Esophagus muscularis mucosa (tissue), 4 donors: ENCODE measurements at regions not wholly inside any gene's neighbourhood (a gene's known extent, or its start where the extent isn't known, plus 50 kb on each side); places are given as distances from the start of the nearest gene placed in this dataset.
"Not testable (repeated sequence)": the region's sequence is repeated elsewhere in the genome, so short reads cannot be mapped to it uniquely, and the experiment has no call there.

Experiments used
- DNase-seq: peaks from one replicate; pipeline ENCODE4 v3.0.0-alpha.2; 2017; ENCODE audit errors: extremely low spot score
- H3K27ac ChIP-seq, 4 donors: fragments of 200-600 bp; sonication (generic); replicated peaks in 1 of 4; 1 replicate in 3 of 4; 2 replicates in 1 of 4; pipeline ENCODE4 v1.5.1; 2016 to 2019; ENCODE audit warnings: mild to moderate bottlenecking in 1 of 4
- H3K27me3 ChIP-seq, 4 donors: fragments of 200-600 bp; sonication (generic); one replicate each; pipeline versions ENCODE4 v1.5.1 to v1.6.0; 2016 to 2019
- H3K36me3 ChIP-seq, 4 donors: fragments of 200-600 bp; sonication (generic); one replicate each; pipeline ENCODE4 v1.5.1; 2016 to 2019
- H3K4me1 ChIP-seq, 4 donors: fragments of 200-600 bp; sonication (generic); one replicate each; pipeline ENCODE4 v1.5.1; 2016 to 2019
- H3K4me3 ChIP-seq, 4 donors: fragments of 200-600 bp; sonication (generic); 1 replicate in 2 of 4; 2 replicates in 2 of 4; pipeline ENCODE4 v1.5.1; 2016 to 2019; ENCODE audit warnings: mild to moderate bottlenecking in 4 of 4, moderate library complexity in 1 of 4
- H3K9me3 ChIP-seq, 4 donors: fragments of 200-600 bp; sonication (generic); 1 replicate in 3 of 4; 2 replicates in 1 of 4; pipeline ENCODE4 v1.5.1; 2016 to 2019
- EP300 ChIP-seq: sonication (generic); formaldehyde crosslinking; IDR thresholded peaks from one replicate; pipeline ENCODE4 v1.6.1; 2017; ENCODE audit warnings: antibody characterized with exemption
- POLR2A ChIP-seq: fragments of 450-650 bp; IDR thresholded peaks from one replicate; pipeline ENCODE4 v1.6.1; 2017; ENCODE audit warnings: antibody characterized with exemption, moderate library complexity, mild to moderate bottlenecking, low read depth
- POLR2AphosphoS5 ChIP-seq, 2 donors: sonication (generic); formaldehyde crosslinking; IDR thresholded peaks; one replicate each; pipeline ENCODE4 v1.6.1; 2017; ENCODE audit warnings: antibody characterized with exemption in 2 of 2
- WGBS: methylation state at CpG from one replicate; pipeline ENCODE4 v1.1.5; 2018; 5-methylcytosine and 5-hydroxymethylcytosine counted together
- intact Hi-C: fragments of 100-400 bp; cut with DNase I; formaldehyde crosslinking; loops from one replicate; pipeline ENCODE4 v1.15.1; 2023
- TF ChIP-seq, protein P1 (sequence below), 3 experiments: fragments of 200-600 bp in 2 of 3; fragments of 450-650 bp in 1 of 3; sonication (generic) in 2 of 3; IDR thresholded peaks; one replicate each; pipeline ENCODE4 v1.5.1; 2017 to 2019; ENCODE audit warnings: antibody characterized with exemption in 3 of 3, mild to moderate bottlenecking in 2 of 3, moderate library complexity in 1 of 3

- Histone ChIP-seq H3K4me1 (no peaks in the 10 kb centered on the region), H3K9me3 (no peaks in the 10 kb centered on the region), H3K4me3 (no peak overlapping the region), H3K27ac (no peak overlapping the region), H3K27me3 (peaks cover 0 to 40% (median 0%) of the 10 kb centered on the region in 4 donors), H3K36me3 (no peaks in the 10 kb centered on the region)
- 75% methylated on average over 6 of the region's 6 CpGs for WGBS
- DNase-seq = no peak
- TF ChIP-seq POLR2A (no peak), EP300 (no peak), POLR2AphosphoS5 (IDR thresholded peaks at IDR 0.05) (no peak)
- TF ChIP-seq, protein P1, sequence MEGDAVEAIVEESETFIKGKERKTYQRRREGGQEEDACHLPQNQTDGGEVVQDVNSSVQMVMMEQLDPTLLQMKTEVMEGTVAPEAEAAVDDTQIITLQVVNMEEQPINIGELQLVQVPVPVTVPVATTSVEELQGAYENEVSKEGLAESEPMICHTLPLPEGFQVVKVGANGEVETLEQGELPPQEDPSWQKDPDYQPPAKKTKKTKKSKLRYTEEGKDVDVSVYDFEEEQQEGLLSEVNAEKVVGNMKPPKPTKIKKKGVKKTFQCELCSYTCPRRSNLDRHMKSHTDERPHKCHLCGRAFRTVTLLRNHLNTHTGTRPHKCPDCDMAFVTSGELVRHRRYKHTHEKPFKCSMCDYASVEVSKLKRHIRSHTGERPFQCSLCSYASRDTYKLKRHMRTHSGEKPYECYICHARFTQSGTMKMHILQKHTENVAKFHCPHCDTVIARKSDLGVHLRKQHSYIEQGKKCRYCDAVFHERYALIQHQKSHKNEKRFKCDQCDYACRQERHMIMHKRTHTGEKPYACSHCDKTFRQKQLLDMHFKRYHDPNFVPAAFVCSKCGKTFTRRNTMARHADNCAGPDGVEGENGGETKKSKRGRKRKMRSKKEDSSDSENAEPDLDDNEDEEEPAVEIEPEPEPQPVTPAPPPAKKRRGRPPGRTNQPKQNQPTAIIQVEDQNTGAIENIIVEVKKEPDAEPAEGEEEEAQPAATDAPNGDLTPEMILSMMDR (IDR thresholded peaks at IDR 0.05) = no peak
- intact Hi-C loops = no loop called here
These were observed 106.8 kb downstream of the PHETA1 start for GRCh38 chr12:111261911-111262676.

DNA sequence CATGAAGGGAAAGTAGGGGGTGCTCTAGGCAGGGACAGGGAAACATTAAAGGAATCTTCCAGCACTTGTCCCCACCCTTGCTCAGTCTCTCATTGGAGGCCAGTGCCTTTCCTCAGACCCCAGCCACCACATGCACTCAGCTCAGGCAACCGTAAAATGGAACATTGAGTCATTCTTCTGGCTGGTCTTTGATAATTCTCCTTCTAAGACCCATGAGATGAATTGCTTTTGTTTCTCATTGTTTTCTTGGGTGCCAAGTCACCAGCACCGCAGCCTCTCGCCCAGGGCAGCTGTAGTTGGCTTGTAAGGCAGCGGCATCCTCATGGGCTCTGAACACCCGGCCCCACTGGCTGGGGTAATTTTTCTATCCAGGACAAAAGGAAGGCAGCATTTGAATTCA is 108.2 kb downstream of the PHETA1 start:
- 83% methylated on average over 2 of the region's 5 CpGs for WGBS
- Histone ChIP-seq H3K4me3 (no peak overlapping the region), H3K36me3 (no peaks in the 10 kb centered on the region), H3K27me3 (peaks cover 0 to 52% (median 0%) of the 10 kb centered on the region in 4 donors), H3K4me1 (no peaks in the 10 kb centered on the region), H3K27ac (no peak overlapping the region), H3K9me3 (no peaks in the 10 kb centered on the region)
- DNase-seq = no peak
- intact Hi-C loops = no loop called here
- no peak for TF ChIP-seq POLR2AphosphoS5 (IDR thresholded peaks at IDR 0.05)
- TF ChIP-seq POLR2A = no peak
- TF ChIP-seq EP300 = no peak
- TF ChIP-seq, protein P1 (IDR thresholded peaks at IDR 0.05) = no peak

GRCh38 chr12:111259231-111259630 is 109.7 kb downstream of the PHETA1 start:
- intact Hi-C loops = no loop called here
- H3K4me3 ChIP-seq = no peak overlapping the region
- peaks cover 0 to 66% (median 0%) of the 10 kb centered on the region in 4 donors for H3K27me3 ChIP-seq
- no peak for TF ChIP-seq POLR2AphosphoS5 (IDR thresholded peaks at IDR 0.05)
- no peak for TF ChIP-seq POLR2A
- TF ChIP-seq EP300 = no peak
- TF ChIP-seq, protein P1 (IDR thresholded peaks at IDR 0.05) = no peak
- H3K36me3 ChIP-seq = no peaks in the 10 kb centered on the region
- 88% methylated on average over 4 of the region's 4 CpGs for WGBS
- no peak overlapping the region for H3K27ac ChIP-seq
- no peaks in the 10 kb centered on the region for H3K9me3 ChIP-seq
- no peaks in the 10 kb centered on the region for H3K4me1 ChIP-seq
- no peak for DNase-seq

DNA sequence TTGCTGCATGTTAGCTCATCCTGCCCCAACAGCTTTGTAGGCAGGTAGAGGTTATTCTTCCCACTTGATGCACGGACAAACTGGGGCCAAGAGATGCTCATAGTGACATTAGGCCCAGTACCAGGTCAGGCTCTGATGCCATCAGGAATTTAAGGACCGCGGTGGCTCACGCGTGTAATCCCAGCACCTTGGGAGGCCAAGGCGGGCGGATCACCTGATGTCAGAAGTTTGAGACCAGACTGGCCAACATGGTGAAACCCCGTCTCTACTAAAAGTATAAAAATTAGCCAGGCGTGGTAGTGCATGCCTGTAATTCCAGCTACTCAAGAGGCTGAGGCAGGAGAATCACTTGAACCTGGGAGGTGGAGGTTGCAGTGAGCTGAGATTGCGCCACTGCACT is 110.8 kb downstream of the PHETA1 start:
- H3K9me3 ChIP-seq, DNase-seq, H3K27ac ChIP-seq, intact Hi-C loops, H3K4me1 ChIP-seq, H3K36me3 ChIP-seq, H3K4me3 ChIP-seq: not testable (repeated sequence)
- peaks cover 0 to 77% (median 0%) of the 10 kb centered on the region in 4 donors for H3K27me3 ChIP-seq
- WGBS = 92% methylated on average over 10 of the region's 10 CpGs

- no peak overlapping the region for H3K27ac ChIP-seq
- peaks cover 0 to 84% (median 0%) of the 10 kb centered on the region in 4 donors for H3K27me3 ChIP-seq
- DNase-seq = no peak
- no peaks in the 10 kb centered on the region for H3K4me1 ChIP-seq
- no peaks in the 10 kb centered on the region for H3K36me3 ChIP-seq
- intact Hi-C loops = no loop called here
- no peak overlapping the region for H3K4me3 ChIP-seq
- TF ChIP-seq EP300 (no peak), POLR2AphosphoS5 (IDR thresholded peaks at IDR 0.05) (no peak), POLR2A (no peak)
- TF ChIP-seq, protein P1 (IDR thresholded peaks at IDR 0.05) = no peak
- H3K9me3 ChIP-seq = no peaks in the 10 kb centered on the region
These were observed 111.4 kb downstream of the PHETA1 start for GRCh38 chr12:111257435-111257902.
